A549 (cell line): ENCODE measurements at regions not wholly inside any gene's neighbourhood (a gene's known extent, or its start where the extent isn't known, plus 50 kb on each side); places are given as distances from the start of the nearest gene placed in this dataset.

Experiments used
- ATAC-seq, 2 experiments: fragments of 200-7000 bp in 1 of 2; fragments of >200 bp in 1 of 2; cut with Nextera tagmentation in 1 of 2; cut with Tn5 transposase in 1 of 2; 3 replicates each; pipeline versions ENCODE4 v1.8.0 to v1.9.1; 2018 to 2020; ENCODE audit warnings: mild to moderate bottlenecking in 1 of 2, moderate library complexity in 1 of 2
- CTCF ChIA-PET: fragments of 300-600 bp; sonication (Branson Sonifier 250); formaldehyde crosslinking; extraction: SDS; loops from one replicate; lab custom pipeline; 2021; ENCODE audit warnings: antibody characterized with exemption, inconsistent platforms; lab: Yijun Ruan, JAX
- POLR2A ChIA-PET: fragments of 350-600 bp; formaldehyde crosslinking; extraction: SDS; loops from one replicate; lab custom pipeline; 2021; ENCODE audit warnings: antibody characterized with exemption, inconsistent platforms; lab: Yijun Ruan, JAX
- DNase-seq, 2 experiments: peaks; one replicate each; pipeline versions ENCODE4 v3.0.0 to v3.0.0-alpha.2; 2011 to 2016; ENCODE audit warnings: low read depth in 1 of 2, low spot score in 1 of 2
- FAIRE-seq: peaks from 2 replicates; lab custom pipeline; 2011; peaks lifted over from hg19 to GRCh38; lab: Jason Lieb, UNC
- H3K27ac ChIP-seq, 2 experiments: fragments of >200 bp; sonication (Bioruptor Twin); formaldehyde crosslinking; 3 replicates each; pipeline ENCODE4 v1.5.1; 2016 to 2017
- H3K4me1 ChIP-seq: fragments of >200 bp; sonication (Bioruptor Twin); formaldehyde crosslinking; 3 replicates; pipeline ENCODE4 v1.6.1; 2016
- H3K4me2 ChIP-seq: fragments of >200 bp; sonication (Bioruptor Twin); formaldehyde crosslinking; 3 replicates; pipeline ENCODE4 v1.6.1; 2016
- H3K4me3 ChIP-seq: fragments of >200 bp; sonication (Bioruptor Twin); formaldehyde crosslinking; 3 replicates; pipeline ENCODE4 v1.5.1; 2016
- H3K9me3 ChIP-seq: fragments of >200 bp; sonication (Bioruptor Twin); formaldehyde crosslinking; 3 replicates; pipeline ENCODE4 v1.6.1; 2016
- BCL3 ChIP-seq: fragments of >200 bp; sonication (Bioruptor Twin); formaldehyde crosslinking; IDR thresholded peaks from 3 replicates; pipeline ENCODE4 v1.6.1; 2016
- BHLHE40 ChIP-seq: IDR thresholded peaks from 2 replicates; pipeline ENCODE4 v1.6.1; 2012; ENCODE audit warnings: low read depth, low read length, inconsistent platforms
- CTCF ChIP-seq: fragments of >200 bp; sonication (Bioruptor Twin); formaldehyde crosslinking; IDR thresholded peaks from 3 replicates; pipeline ENCODE4 v1.5.1; 2016
- ELK1 ChIP-seq: fragments of 150-350 bp; IDR thresholded peaks from 2 replicates; pipeline ENCODE4 v1.6.1; 2014; ENCODE audit warnings: low read depth, mild to moderate bottlenecking, low read length
- EP300 ChIP-seq, 2 experiments: fragments of >200 bp; sonication (Bioruptor Twin); formaldehyde crosslinking; IDR thresholded peaks; 2 replicates in 1 of 2; 3 replicates in 1 of 2; pipeline ENCODE4 v1.6.1; 2016 to 2017
- ESRRA ChIP-seq: fragments of 150-350 bp; IDR thresholded peaks from 2 replicates; pipeline ENCODE4 v1.6.1; 2014; ENCODE audit warnings: mild to moderate bottlenecking, low read length, borderline replicate concordance
- FOSL2 ChIP-seq, 2 experiments: fragments of 450-650 bp in 1 of 2; fragments of >200 bp in 1 of 2; sonication (Bioruptor Twin) in 1 of 2; formaldehyde crosslinking; IDR thresholded peaks; 2 replicates each; pipeline versions ENCODE4 v1.5.0 to v1.6.1; 2016 to 2020; ENCODE audit warnings: mild to moderate bottlenecking in 1 of 2, moderate library complexity in 1 of 2
- GATA3 ChIP-seq: IDR thresholded peaks from 2 replicates; pipeline ENCODE4 v1.6.1; 2012; ENCODE audit warnings: borderline replicate concordance
- HDAC2 ChIP-seq: fragments of 200-600 bp; sonication (generic); IDR thresholded peaks from 2 replicates; pipeline ENCODE4 v1.6.1; 2016
- HEYL ChIP-seq: fragments of 250-450 bp; sonication (Bioruptor Pico); IDR thresholded peaks from 2 replicates; pipeline ENCODE4 v1.8.0; 2021; ENCODE audit warnings: mild to moderate bottlenecking, moderate library complexity
- HOXB5 ChIP-seq: fragments of 250-450 bp; sonication (Bioruptor Pico); IDR thresholded peaks from 2 replicates; pipeline ENCODE4 v1.5.0; 2020; ENCODE audit warnings: mild to moderate bottlenecking, moderate library complexity
- JUN ChIP-seq, 2 experiments: fragments of >200 bp; sonication (Bioruptor Twin); formaldehyde crosslinking; IDR thresholded peaks; 2 replicates in 1 of 2; 3 replicates in 1 of 2; pipeline ENCODE4 v1.6.1; 2016 to 2017
- JUNB ChIP-seq: fragments of >200 bp; sonication (Bioruptor Twin); formaldehyde crosslinking; IDR thresholded peaks from 2 replicates; pipeline ENCODE4 v1.6.1; 2016
- NFE2L2 ChIP-seq: fragments of 150-350 bp; conservative IDR thresholded peaks from 2 replicates; pipeline ENCODE4 v1.6.1; 2014; ENCODE audit warnings: low read length
- PHF8 ChIP-seq: fragments of 200-600 bp; sonication (generic); IDR thresholded peaks from 2 replicates; pipeline ENCODE4 v1.6.1; 2016; ENCODE audit warnings: low read depth, mild to moderate bottlenecking, antibody characterized with exemption, moderate library complexity, borderline replicate concordance
- RARB ChIP-seq: fragments of 250-450 bp; sonication (Bioruptor Pico); IDR thresholded peaks from 2 replicates; pipeline ENCODE4 v1.8.0; 2021; ENCODE audit warnings: mild to moderate bottlenecking, moderate library complexity
- RFX5 ChIP-seq: fragments of 450-650 bp; IDR thresholded peaks from 2 replicates; pipeline ENCODE4 v1.7.1; 2014; ENCODE audit warnings: antibody characterized with exemption, mild to moderate bottlenecking, moderate library complexity
- RNF2 ChIP-seq: fragments of 200-600 bp; sonication (generic); IDR thresholded peaks from 2 replicates; pipeline ENCODE4 v1.6.1; 2016; ENCODE audit warnings: low read depth, mild to moderate bottlenecking, antibody characterized with exemption, moderate library complexity, borderline replicate concordance
- TFCP2L1 ChIP-seq: fragments of 250-450 bp; sonication (Bioruptor Pico); IDR thresholded peaks from 2 replicates; pipeline ENCODE4 v1.5.0; 2021; ENCODE audit warnings: mild to moderate bottlenecking
- TP53 ChIP-seq: fragments of 250-450 bp; sonication (Bioruptor Pico); IDR thresholded peaks from 2 replicates; pipeline ENCODE4 v1.5.0; 2021; ENCODE audit warnings: mild to moderate bottlenecking, moderate library complexity
- ZFP36 ChIP-seq: fragments of 450-650 bp; IDR thresholded peaks from 2 replicates; pipeline ENCODE4 v1.6.1; 2014; ENCODE audit warnings: borderline replicate concordance; ENCODE audit not compliant: partially characterized antibody
- WGBS: methylation state at CpG from one replicate; pipeline ENCODE4 v1.1.6; 2017; ENCODE audit errors: missing lambda C conversion rate; 5-methylcytosine and 5-hydroxymethylcytosine counted together
- TF ChIP-seq, protein P1 (sequence below): fragments of >200 bp; sonication (Bioruptor Twin); formaldehyde crosslinking; IDR thresholded peaks from 2 replicates; pipeline ENCODE4 v1.6.1; 2016
- TF ChIP-seq, protein P2 (sequence below): fragments of 200-600 bp; sonication (generic); IDR thresholded peaks from 2 replicates; pipeline ENCODE4 v1.6.1; 2016; ENCODE audit warnings: antibody characterized with exemption, mild to moderate bottlenecking, moderate library complexity

DNA sequence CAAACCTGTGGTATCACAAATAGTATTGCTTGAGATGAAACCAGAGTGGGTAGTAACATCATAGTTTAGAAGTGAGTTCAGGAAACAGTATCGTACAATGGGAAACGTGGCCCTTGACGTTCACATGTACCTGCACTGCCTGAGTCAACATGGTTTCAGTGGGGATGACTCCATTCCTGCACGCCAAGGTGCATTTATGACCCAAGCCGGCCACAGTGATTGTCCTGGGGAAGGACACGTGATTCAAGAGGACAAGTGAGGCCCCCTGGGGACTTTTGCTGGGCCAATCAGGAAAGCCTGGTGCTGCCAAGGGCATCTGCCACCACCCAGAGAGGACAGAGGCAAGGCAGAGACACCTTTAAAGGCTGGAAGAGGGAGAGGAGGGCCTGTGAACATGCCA is 119.2 kb downstream of the AXIN2 start:
- Histone ChIP-seq H3K4me3 (no peak overlapping the region), H3K9me3 (no peaks in the 10 kb centered on the region), H3K4me2 (no peak overlapping the region), H3K27ac (no peak overlapping the region), H3K4me1 (no peaks in the 10 kb centered on the region)
- ATAC-seq, result no peak
- 55% methylated on average over 6 of the region's 6 CpGs for WGBS
- TF ChIP-seq JUNB (no peak), TFCP2L1 (CRISPR knock-in tag) (no peak)
- DNase-seq, result no peak
- peak; percentile 39 for FAIRE-seq
- ChIA-PET CTCF (interaction anchor here (1.0 to 1.1 kb wide), 2 partner anchors 12 to 13 kb away, joined by 3 read pairs; no protein-coding TSS in a partner anchor), POLR2A (no interaction called here)

GRCh38 chr17:65441053-65441605 is 120.3 kb downstream of the AXIN2 start:
- 41% methylated on average over 2 of the region's 2 CpGs for WGBS
- Histone ChIP-seq H3K4me1 (no peaks in the 10 kb centered on the region), H3K9me3 (no peaks in the 10 kb centered on the region), H3K4me2 (no peak overlapping the region), H3K27ac (no peak overlapping the region), H3K4me3 (no peak overlapping the region)
- FAIRE-seq, result no peak
- ATAC-seq, result no peak
- no peak for DNase-seq
- ChIA-PET POLR2A (no interaction called here), CTCF (interaction anchor here (1.0 to 1.1 kb wide), 3 partner anchors 11 to 209 kb away, joined by 3 read pairs; no protein-coding TSS in a partner anchor)
- TF ChIP-seq ELK1 (no peak), HDAC2 (no peak), TP53 (CRISPR knock-in tag) (no peak), HOXB5 (CRISPR knock-in tag) (no peak), RNF2 (no peak), TFCP2L1 (CRISPR knock-in tag) (no peak), ZFP36 (no peak), PHF8 (no peak), BCL3 (no peak)

- ChIA-PET POLR2A (no interaction called here), CTCF (interaction anchor here (0.8 kb wide), 1 partner anchor 356 kb away, joined by 3 read pairs; no protein-coding TSS in a partner anchor)
- peak; percentile 36 to 49; a peak in 3 of 6 replicates for ATAC-seq
- 42% methylated on average over 7 of the region's 7 CpGs for WGBS
- H3K27ac ChIP-seq, result no peak overlapping the region
- no peaks in the 10 kb centered on the region for H3K9me3 ChIP-seq
- H3K4me1 ChIP-seq, result no peaks in the 10 kb centered on the region
- DNase-seq, result peak in 1 of 2 experiments; percentile 21
- no peak overlapping the region for H3K4me2 ChIP-seq
- no peak for TF ChIP-seq CTCF
- no peak for TF ChIP-seq JUN (IDR thresholded peaks at IDR 0.05)
- TF ChIP-seq NFE2L2, result no peak
- TF ChIP-seq RFX5, result no peak
- TF ChIP-seq PHF8, result no peak
- TF ChIP-seq BCL3, result no peak
- TF ChIP-seq ESRRA, result no peak
- TF ChIP-seq HEYL, result no peak
- no peak for TF ChIP-seq TP53 (CRISPR knock-in tag)
- TF ChIP-seq, protein P1, sequence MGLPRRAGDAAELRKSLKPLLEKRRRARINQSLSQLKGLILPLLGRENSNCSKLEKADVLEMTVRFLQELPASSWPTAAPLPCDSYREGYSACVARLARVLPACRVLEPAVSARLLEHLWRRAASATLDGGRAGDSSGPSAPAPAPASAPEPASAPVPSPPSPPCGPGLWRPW, result no peak
- TF ChIP-seq, protein P2, sequence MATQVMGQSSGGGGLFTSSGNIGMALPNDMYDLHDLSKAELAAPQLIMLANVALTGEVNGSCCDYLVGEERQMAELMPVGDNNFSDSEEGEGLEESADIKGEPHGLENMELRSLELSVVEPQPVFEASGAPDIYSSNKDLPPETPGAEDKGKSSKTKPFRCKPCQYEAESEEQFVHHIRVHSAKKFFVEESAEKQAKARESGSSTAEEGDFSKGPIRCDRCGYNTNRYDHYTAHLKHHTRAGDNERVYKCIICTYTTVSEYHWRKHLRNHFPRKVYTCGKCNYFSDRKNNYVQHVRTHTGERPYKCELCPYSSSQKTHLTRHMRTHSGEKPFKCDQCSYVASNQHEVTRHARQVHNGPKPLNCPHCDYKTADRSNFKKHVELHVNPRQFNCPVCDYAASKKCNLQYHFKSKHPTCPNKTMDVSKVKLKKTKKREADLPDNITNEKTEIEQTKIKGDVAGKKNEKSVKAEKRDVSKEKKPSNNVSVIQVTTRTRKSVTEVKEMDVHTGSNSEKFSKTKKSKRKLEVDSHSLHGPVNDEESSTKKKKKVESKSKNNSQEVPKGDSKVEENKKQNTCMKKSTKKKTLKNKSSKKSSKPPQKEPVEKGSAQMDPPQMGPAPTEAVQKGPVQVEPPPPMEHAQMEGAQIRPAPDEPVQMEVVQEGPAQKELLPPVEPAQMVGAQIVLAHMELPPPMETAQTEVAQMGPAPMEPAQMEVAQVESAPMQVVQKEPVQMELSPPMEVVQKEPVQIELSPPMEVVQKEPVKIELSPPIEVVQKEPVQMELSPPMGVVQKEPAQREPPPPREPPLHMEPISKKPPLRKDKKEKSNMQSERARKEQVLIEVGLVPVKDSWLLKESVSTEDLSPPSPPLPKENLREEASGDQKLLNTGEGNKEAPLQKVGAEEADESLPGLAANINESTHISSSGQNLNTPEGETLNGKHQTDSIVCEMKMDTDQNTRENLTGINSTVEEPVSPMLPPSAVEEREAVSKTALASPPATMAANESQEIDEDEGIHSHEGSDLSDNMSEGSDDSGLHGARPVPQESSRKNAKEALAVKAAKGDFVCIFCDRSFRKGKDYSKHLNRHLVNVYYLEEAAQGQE, result no peak
- TF ChIP-seq GATA3, result no peak
- no peak for TF ChIP-seq RARB (CRISPR knock-in tag)
- TF ChIP-seq BHLHE40, result no peak
- no peak for TF ChIP-seq EP300 (IDR thresholded peaks at IDR 0.05)
- TF ChIP-seq FOSL2 (IDR thresholded peaks at IDR 0.05), result no peak
- no peak for TF ChIP-seq FOSL2 (CRISPR knock-in tag; IDR thresholded peaks at IDR 0.05)
- FAIRE-seq, result no peak
- no peak overlapping the region for H3K4me3 ChIP-seq
These were observed 122.6 kb downstream of the AXIN2 start for GRCh38 chr17:65438708-65439294.
